ENCODE measurements at regions not wholly inside any gene's neighbourhood (a gene's known extent, or its start where the extent isn't known, plus 50 kb on each side); places are given as distances from the start of the nearest gene placed in this dataset.
"Not testable (repeated sequence)": the region's sequence is repeated elsewhere in the genome, so short reads cannot be mapped to it uniquely, and the experiment has no call there.

DNA sequence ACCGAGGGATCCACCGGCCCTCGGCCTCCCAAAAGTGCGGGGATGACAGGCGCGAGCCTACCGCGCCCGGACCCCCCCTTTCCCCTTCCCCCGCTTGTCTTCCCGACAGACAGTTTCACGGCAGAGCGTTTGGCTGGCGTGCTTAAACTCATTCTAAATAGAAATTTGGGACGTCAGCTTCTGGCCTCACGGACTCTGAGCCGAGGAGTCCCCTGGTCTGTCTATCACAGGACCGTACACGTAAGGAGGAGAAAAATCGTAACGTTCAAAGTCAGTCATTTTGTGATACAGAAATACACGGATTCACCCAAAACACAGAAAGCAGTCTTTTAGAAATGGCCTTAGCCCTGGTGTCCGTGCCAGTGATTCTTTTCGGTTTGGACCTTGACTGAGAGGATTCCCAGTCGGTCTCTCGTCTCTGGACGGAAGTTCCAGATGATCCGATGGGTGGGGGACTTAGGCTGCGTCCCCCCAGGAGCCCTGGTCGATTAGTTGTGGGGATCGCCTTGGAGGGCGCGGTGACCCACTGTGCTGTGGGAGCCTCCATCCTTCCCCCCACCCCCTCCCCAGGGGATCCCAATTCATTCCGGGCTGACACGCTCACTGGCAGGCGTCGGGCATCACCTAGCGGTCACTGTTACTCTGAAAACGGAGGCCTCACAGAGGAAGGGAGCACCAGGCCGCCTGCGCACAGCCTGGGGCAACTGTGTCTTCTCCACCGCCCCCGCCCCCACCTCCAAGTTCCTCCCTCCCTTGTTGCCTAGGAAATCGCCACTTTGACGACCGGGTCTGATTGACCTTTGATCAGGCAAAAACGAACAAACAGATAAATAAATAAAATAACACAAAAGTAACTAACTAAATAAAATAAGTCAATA lies 2093.4 kb upstream of the TPTE start:
- not testable (repeated sequence) for H3K27me3 Mint-ChIP-seq, H3K4me3 Mint-ChIP-seq, H3K9me3 Mint-ChIP-seq, H3K36me3 Mint-ChIP-seq, H3K27ac Mint-ChIP-seq, DNase-seq, H3K4me1 Mint-ChIP-seq
- peak; percentile 36 to 47 for ATAC-seq (ENCODE audit: low read depth in 2 of 2)

- not testable (repeated sequence) for H3K36me3 Mint-ChIP-seq, H3K27me3 Mint-ChIP-seq
These were observed 2092.5 kb upstream of the TPTE start for GRCh38 chr21:8428668-8429456.

GRCh38 chr21:8434710-8435109 lies 2086.7 kb upstream of the TPTE start:
- not testable (repeated sequence) for H3K27me3 Mint-ChIP-seq; H3K4me3 Mint-ChIP-seq; DNase-seq; H3K4me1 Mint-ChIP-seq; H3K9me3 Mint-ChIP-seq; ATAC-seq (ENCODE audit: low read depth in 2 of 2); H3K36me3 Mint-ChIP-seq; H3K27ac Mint-ChIP-seq

More at GRCh38 chr21:8428668-8429456, 2092.5 kb upstream of the TPTE start:
- H3K27ac Mint-ChIP-seq, DNase-seq, H3K4me3 Mint-ChIP-seq, H3K4me1 Mint-ChIP-seq, H3K9me3 Mint-ChIP-seq: not testable (repeated sequence)
- ATAC-seq (ENCODE audit: low read depth in 2 of 2), result peak; percentile 54 to 68

GRCh38 chr21:8443093-8443492 lies 2078.3 kb upstream of the TPTE start:
- not testable (repeated sequence) for H3K27me3 Mint-ChIP-seq; DNase-seq; H3K27ac Mint-ChIP-seq; H3K4me1 Mint-ChIP-seq; H3K9me3 Mint-ChIP-seq; H3K4me3 Mint-ChIP-seq; H3K36me3 Mint-ChIP-seq; ATAC-seq (ENCODE audit: low read depth in 2 of 2)

GRCh38 chr21:8449807-8450206 lies 2071.6 kb upstream of the TPTE start:
- not testable (repeated sequence) for H3K4me3 Mint-ChIP-seq; ATAC-seq (ENCODE audit: low read depth in 2 of 2); H3K4me1 Mint-ChIP-seq; H3K27ac Mint-ChIP-seq; DNase-seq; H3K36me3 Mint-ChIP-seq; H3K27me3 Mint-ChIP-seq; H3K9me3 Mint-ChIP-seq

DNA sequence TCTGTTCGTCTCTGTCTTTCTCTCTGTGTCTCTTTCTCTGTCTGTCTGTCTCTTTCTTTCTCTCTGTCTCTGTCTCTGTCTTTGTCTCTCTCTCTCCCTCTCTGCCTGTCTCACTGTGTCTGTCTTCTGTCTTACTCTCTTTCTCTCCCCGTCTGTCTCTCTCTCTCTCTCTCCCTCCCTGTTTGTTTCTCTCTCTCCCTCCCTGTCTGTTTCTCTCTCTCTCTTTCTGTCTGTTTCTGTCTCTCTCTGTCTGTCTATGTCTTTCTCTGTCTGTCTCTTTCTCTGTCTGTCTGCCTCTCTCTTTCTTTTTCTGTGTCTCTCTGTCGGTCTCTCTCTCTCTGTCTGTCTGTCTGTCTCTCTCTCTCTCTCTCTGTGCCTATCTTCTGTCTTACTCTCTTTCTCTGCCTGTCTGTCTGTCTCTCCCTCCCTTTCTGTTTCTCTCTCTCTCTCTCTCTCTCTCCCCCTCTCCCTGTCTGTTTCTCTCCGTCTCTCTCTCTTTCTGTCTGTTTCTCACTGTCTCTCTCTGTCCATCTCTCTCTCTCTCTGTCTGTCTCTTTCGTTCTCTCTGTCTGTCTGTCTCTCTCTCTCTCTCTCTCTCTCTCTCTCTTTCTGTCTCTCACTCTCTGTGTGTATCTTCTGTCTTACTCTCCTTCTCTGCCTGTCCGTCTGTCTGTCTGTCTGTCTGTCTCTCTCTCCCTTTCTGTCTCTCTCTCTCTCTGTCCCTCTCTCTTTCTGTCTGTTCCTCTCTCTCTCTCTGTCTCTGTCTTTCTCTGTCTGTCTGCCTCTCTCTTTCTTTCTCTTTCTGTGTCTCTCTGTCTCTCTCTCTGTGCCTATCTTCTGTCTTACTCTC lies 2065.9 kb upstream of the TPTE start:
- DNase-seq, H3K4me1 Mint-ChIP-seq, H3K9me3 Mint-ChIP-seq, H3K27me3 Mint-ChIP-seq, H3K4me3 Mint-ChIP-seq, H3K36me3 Mint-ChIP-seq, H3K27ac Mint-ChIP-seq: not testable (repeated sequence)
- peak; percentile 28 to 38 for ATAC-seq (ENCODE audit: low read depth in 2 of 2)

- peak; percentile 49 to 60 for ATAC-seq (ENCODE audit: low read depth in 2 of 2)
- not testable (repeated sequence) for H3K4me1 Mint-ChIP-seq, H3K9me3 Mint-ChIP-seq, H3K4me3 Mint-ChIP-seq, H3K36me3 Mint-ChIP-seq, DNase-seq, H3K27me3 Mint-ChIP-seq, H3K27ac Mint-ChIP-seq
These were observed 2056.8 kb upstream of the TPTE start for GRCh38 chr21:8464403-8465152.

DNA sequence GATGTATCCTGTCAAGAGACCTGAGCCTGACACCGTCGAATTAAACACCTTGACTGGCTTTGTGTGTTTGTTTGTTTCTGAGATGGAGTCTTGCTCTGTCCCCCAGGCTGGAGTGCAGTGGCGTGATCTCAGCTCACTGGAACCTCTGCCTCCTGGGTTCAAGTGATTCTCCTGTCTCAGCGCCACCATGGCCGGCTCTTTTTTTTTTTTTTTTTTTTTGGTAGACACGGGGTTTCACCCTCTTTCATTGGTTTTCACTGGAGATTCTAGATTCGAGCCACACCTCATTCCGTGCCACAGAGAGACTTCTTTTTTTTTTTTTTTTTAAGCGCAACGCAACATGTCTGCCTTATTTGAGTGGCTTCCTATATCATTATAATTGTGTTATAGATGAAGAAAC lies 2054.7 kb upstream of the TPTE start:
- H3K4me3 Mint-ChIP-seq, H3K27ac Mint-ChIP-seq, H3K4me1 Mint-ChIP-seq: not testable (repeated sequence)

More for the DNA sequence above, 2054.7 kb upstream of the TPTE start:
- not testable (repeated sequence) for DNase-seq; ATAC-seq (ENCODE audit: low read depth in 2 of 2); H3K27me3 Mint-ChIP-seq; H3K9me3 Mint-ChIP-seq; H3K36me3 Mint-ChIP-seq
